DND-41 (cell line): ENCODE measurements at regions not wholly inside any gene's neighbourhood (a gene's known extent, or its start where the extent isn't known, plus 50 kb on each side); places are given as distances from the start of the nearest gene placed in this dataset.

Experiments
- ATAC-seq: fragments of 200-7000 bp; cut with Tn5 transposase; 3 replicates; pipeline ENCODE4 v1.9.1; 2021; ENCODE audit warnings: low read depth; ENCODE audit not compliant: insufficient read depth
- DNase-seq: peaks from one replicate; pipeline ENCODE4 v3.0.0-alpha.2; 2020
- H2AFZ ChIP-seq: 2 replicates; pipeline ENCODE4 v1.6.0; 2012; ENCODE audit warnings: low read depth, low read length
- H3K27ac ChIP-seq: 2 replicates; pipeline ENCODE4 v1.5.1; 2012; ENCODE audit warnings: low read length, inconsistent platforms
- H3K27me3 ChIP-seq: fragments of 200-600 bp; sonication (generic); 2 replicates; pipeline ENCODE4 v1.6.0; 2012; ENCODE audit warnings: low read length, mild to moderate bottlenecking, inconsistent platforms; ENCODE audit not compliant: insufficient read depth, poor library complexity
- H3K36me3 ChIP-seq: 2 replicates; pipeline ENCODE4 v1.5.1; 2012; ENCODE audit warnings: low read length, inconsistent platforms; ENCODE audit not compliant: insufficient read depth
- H3K4me1 ChIP-seq: 2 replicates; pipeline ENCODE4 v1.5.1; 2012; ENCODE audit warnings: mild to moderate bottlenecking, low read length; ENCODE audit not compliant: insufficient read depth
- H3K4me2 ChIP-seq: 2 replicates; pipeline ENCODE4 v1.6.0; 2012; ENCODE audit warnings: mild to moderate bottlenecking, moderate library complexity, low read length, inconsistent platforms; ENCODE audit not compliant: insufficient read depth
- H3K4me3 ChIP-seq, 2 experiments: fragments of 200-600 bp in 1 of 2; shearing (Covaris generic) in 1 of 2; 2 replicates each; pipeline ENCODE4 v1.5.1; 2012 to 2016; ENCODE audit warnings: inconsistent platforms in 2 of 2, low read length in 2 of 2, mild to moderate bottlenecking in 2 of 2, low read depth in 1 of 2, moderate library complexity in 1 of 2
- H3K79me2 ChIP-seq: 2 replicates; pipeline ENCODE4 v1.6.0; 2012; ENCODE audit warnings: low read length, inconsistent platforms; ENCODE audit not compliant: insufficient read depth
- H3K9ac ChIP-seq: 2 replicates; pipeline ENCODE4 v1.6.0; 2012; ENCODE audit warnings: low read depth, mild to moderate bottlenecking, inconsistent platforms, low read length, moderate library complexity
- H3K9me3 ChIP-seq: 2 replicates; pipeline ENCODE4 v1.5.1; 2012; ENCODE audit warnings: low read length, moderate library complexity, mild to moderate bottlenecking, inconsistent platforms; ENCODE audit not compliant: insufficient read depth, severe bottlenecking
- H4K20me1 ChIP-seq: 2 replicates; pipeline ENCODE4 v1.6.0; 2012; ENCODE audit warnings: low read length; ENCODE audit not compliant: insufficient read depth
- EZH2 ChIP-seq: IDR thresholded peaks from 3 replicates; pipeline ENCODE4 v1.6.1; 2012; ENCODE audit warnings: borderline replicate concordance, low read depth, mild to moderate bottlenecking, moderate library complexity, low read length, inconsistent platforms; ENCODE audit not compliant: severe bottlenecking
- TF ChIP-seq, protein P1 (sequence below): IDR thresholded peaks from 2 replicates; pipeline ENCODE4 v1.5.1; 2012; ENCODE audit warnings: borderline replicate concordance, low read length, moderate library complexity, mild to moderate bottlenecking; ENCODE audit not compliant: poor library complexity, severe bottlenecking; ENCODE audit errors: extremely low read depth

GRCh38 chr11:116471608-116472256, 301.1 kb downstream of the BUD13 start:
- Histone ChIP-seq H3K9me3 (no peaks in the 10 kb centered on the region), H3K36me3 (no peaks in the 10 kb centered on the region), H2AFZ (no peak overlapping the region), H3K4me2 (no peak overlapping the region), H3K27me3 (peaks cover 33% of the 10 kb centered on the region), H3K27ac (no peak overlapping the region), H4K20me1 (no peaks in the 10 kb centered on the region), H3K4me3 (no peak overlapping the region), H3K4me1 (no peaks in the 10 kb centered on the region), H3K79me2 (no peaks in the 10 kb centered on the region), H3K9ac (no peak overlapping the region)
- TF ChIP-seq EZH2 = no peak
- TF ChIP-seq, protein P1, sequence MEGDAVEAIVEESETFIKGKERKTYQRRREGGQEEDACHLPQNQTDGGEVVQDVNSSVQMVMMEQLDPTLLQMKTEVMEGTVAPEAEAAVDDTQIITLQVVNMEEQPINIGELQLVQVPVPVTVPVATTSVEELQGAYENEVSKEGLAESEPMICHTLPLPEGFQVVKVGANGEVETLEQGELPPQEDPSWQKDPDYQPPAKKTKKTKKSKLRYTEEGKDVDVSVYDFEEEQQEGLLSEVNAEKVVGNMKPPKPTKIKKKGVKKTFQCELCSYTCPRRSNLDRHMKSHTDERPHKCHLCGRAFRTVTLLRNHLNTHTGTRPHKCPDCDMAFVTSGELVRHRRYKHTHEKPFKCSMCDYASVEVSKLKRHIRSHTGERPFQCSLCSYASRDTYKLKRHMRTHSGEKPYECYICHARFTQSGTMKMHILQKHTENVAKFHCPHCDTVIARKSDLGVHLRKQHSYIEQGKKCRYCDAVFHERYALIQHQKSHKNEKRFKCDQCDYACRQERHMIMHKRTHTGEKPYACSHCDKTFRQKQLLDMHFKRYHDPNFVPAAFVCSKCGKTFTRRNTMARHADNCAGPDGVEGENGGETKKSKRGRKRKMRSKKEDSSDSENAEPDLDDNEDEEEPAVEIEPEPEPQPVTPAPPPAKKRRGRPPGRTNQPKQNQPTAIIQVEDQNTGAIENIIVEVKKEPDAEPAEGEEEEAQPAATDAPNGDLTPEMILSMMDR = no peak
- no peak for ATAC-seq
- DNase-seq = no peak

GRCh38 chr11:116468699-116469098, 304.1 kb downstream of the BUD13 start:
- no peaks in the 10 kb centered on the region for H4K20me1 ChIP-seq
- ATAC-seq = no peak
- TF ChIP-seq, protein P1 = no peak
- TF ChIP-seq EZH2 = no peak

GRCh38 chr11:116467823-116468222, 305.0 kb downstream of the BUD13 start:
- Histone ChIP-seq H3K79me2 (no peaks in the 10 kb centered on the region), H4K20me1 (no peaks in the 10 kb centered on the region), H3K4me2 (no peak overlapping the region), H3K27me3 (peaks cover 27% of the 10 kb centered on the region), H3K9ac (no peak overlapping the region), H3K36me3 (no peaks in the 10 kb centered on the region), H3K27ac (no peak overlapping the region), H3K9me3 (no peaks in the 10 kb centered on the region), H2AFZ (no peak overlapping the region), H3K4me3 (no peak overlapping the region), H3K4me1 (no peaks in the 10 kb centered on the region)
- DNase-seq = no peak
- TF ChIP-seq EZH2 = no peak
- TF ChIP-seq, protein P1 = no peak
- ATAC-seq = no peak

More at GRCh38 chr11:116468699-116469098, 304.1 kb downstream of the BUD13 start:
- Histone ChIP-seq H3K4me3 (no peak overlapping the region), H3K36me3 (no peaks in the 10 kb centered on the region), H3K4me1 (no peaks in the 10 kb centered on the region), H3K9ac (no peak overlapping the region), H3K27ac (no peak overlapping the region), H3K4me2 (no peak overlapping the region), H3K27me3 (peaks cover 34% of the 10 kb centered on the region), H2AFZ (no peak overlapping the region), H3K79me2 (no peaks in the 10 kb centered on the region), H3K9me3 (no peaks in the 10 kb centered on the region)
- no peak for DNase-seq

DNA sequence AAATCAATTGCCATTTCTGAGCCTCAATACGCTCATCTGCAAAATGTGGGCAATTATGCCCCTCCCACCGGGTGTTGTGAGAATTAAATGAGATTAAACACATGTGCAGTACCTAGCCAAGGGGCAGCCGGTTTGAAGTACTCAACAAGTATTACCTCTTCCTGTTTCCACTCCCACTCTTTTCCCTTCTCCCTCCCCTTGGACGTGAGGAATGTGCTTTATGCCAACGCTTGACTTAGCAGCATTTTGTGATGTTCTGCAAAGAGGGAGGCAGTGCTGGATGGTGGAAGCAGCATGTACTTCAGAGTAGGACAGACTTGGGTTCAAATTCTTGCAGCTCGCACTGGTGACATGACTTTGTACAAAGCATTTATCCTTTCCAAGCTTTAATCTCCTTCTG, 306.0 kb downstream of the BUD13 start:
- H3K4me1 ChIP-seq = no peaks in the 10 kb centered on the region
- TF ChIP-seq, protein P1 = no peak
- no peak for TF ChIP-seq EZH2
- H3K36me3 ChIP-seq = no peaks in the 10 kb centered on the region
- ATAC-seq (no peak), DNase-seq (no peak)
- H3K79me2 ChIP-seq = no peaks in the 10 kb centered on the region
- no peak overlapping the region for H2AFZ ChIP-seq
- H3K4me3 ChIP-seq = no peak overlapping the region
- H4K20me1 ChIP-seq = no peaks in the 10 kb centered on the region
- H3K27ac ChIP-seq = no peak overlapping the region
- no peak overlapping the region for H3K4me2 ChIP-seq
- peaks cover 24% of the 10 kb centered on the region for H3K27me3 ChIP-seq
- no peaks in the 10 kb centered on the region for H3K9me3 ChIP-seq
- no peak overlapping the region for H3K9ac ChIP-seq
